ENCODE measurements at regions not wholly inside any gene's neighbourhood (a gene's known extent, or its start where the extent isn't known, plus 50 kb on each side); places are given as distances from the start of the nearest gene placed in this dataset.

- no peaks in the 10 kb centered on the region for H3K36me3 ChIP-seq (ENCODE audit: control insufficient read depth, insufficient read depth, low read length)
- H3K4me3 ChIP-seq (ENCODE audit: insufficient read depth, low read depth, low read length): no peak overlapping the region
- 96 to 98% methylated on average over 17 of the region's 17 CpGs for WGBS, 2 experiments
- no peaks in the 10 kb centered on the region for H3K9me3 ChIP-seq (ENCODE audit: control insufficient read depth, low read length)
- no peaks in the 10 kb centered on the region for H3K27me3 ChIP-seq (ENCODE audit: control insufficient read depth, insufficient read depth, low read length, poor library complexity, severe bottlenecking)
- no peaks in the 10 kb centered on the region for H3K4me1 ChIP-seq (ENCODE audit: control insufficient read depth, insufficient read depth, low read length)
- H3K27ac ChIP-seq (ENCODE audit: insufficient read depth, low read depth, low read length, poor library complexity, severe bottlenecking): no peak overlapping the region
These were observed 221.2 kb upstream of the ATP6AP2 start for GRCh38 chrX:40359593-40359992.

- H3K4me1 ChIP-seq (ENCODE audit: control insufficient read depth, insufficient read depth, low read length): no peaks in the 10 kb centered on the region
- H3K9me3 ChIP-seq (ENCODE audit: control insufficient read depth, low read length): no peaks in the 10 kb centered on the region
- H3K27ac ChIP-seq (ENCODE audit: insufficient read depth, low read depth, low read length, poor library complexity, severe bottlenecking): no peak overlapping the region
- no peaks in the 10 kb centered on the region for H3K27me3 ChIP-seq (ENCODE audit: control insufficient read depth, insufficient read depth, low read length, poor library complexity, severe bottlenecking)
- WGBS, 2 experiments: 93 to 95% methylated on average over 13 to 15 of the region's 15 CpGs
- H3K4me3 ChIP-seq (ENCODE audit: insufficient read depth, low read depth, low read length): no peak overlapping the region
- no peaks in the 10 kb centered on the region for H3K36me3 ChIP-seq (ENCODE audit: control insufficient read depth, insufficient read depth, low read length)
These were observed 221.8 kb upstream of the ATP6AP2 start for GRCh38 chrX:40358994-40359393.

GRCh38 chrX:40349251-40349650 lies 231.5 kb upstream of the ATP6AP2 start:
- H3K4me3 ChIP-seq (ENCODE audit: insufficient read depth, low read depth, low read length): no peak overlapping the region
- no peaks in the 10 kb centered on the region for H3K9me3 ChIP-seq (ENCODE audit: control insufficient read depth, low read length)
- no peaks in the 10 kb centered on the region for H3K27me3 ChIP-seq (ENCODE audit: control insufficient read depth, insufficient read depth, low read length, poor library complexity, severe bottlenecking)
- H3K4me1 ChIP-seq (ENCODE audit: control insufficient read depth, insufficient read depth, low read length): no peaks in the 10 kb centered on the region
- no peak overlapping the region for H3K27ac ChIP-seq (ENCODE audit: insufficient read depth, low read depth, low read length, poor library complexity, severe bottlenecking)
- H3K36me3 ChIP-seq (ENCODE audit: control insufficient read depth, insufficient read depth, low read length): no peaks in the 10 kb centered on the region
- WGBS, 2 experiments: 83 to 94% methylated on average over 1 of the region's 2 CpGs

GRCh38 chrX:40346379-40346778 lies 234.4 kb upstream of the ATP6AP2 start:
- Histone ChIP-seq H3K27me3 (ENCODE audit: control insufficient read depth, insufficient read depth, low read length, poor library complexity, severe bottlenecking) (no peaks in the 10 kb centered on the region), H3K9me3 (ENCODE audit: control insufficient read depth, low read length) (no peaks in the 10 kb centered on the region), H3K36me3 (ENCODE audit: control insufficient read depth, insufficient read depth, low read length) (no peaks in the 10 kb centered on the region), H3K27ac (ENCODE audit: insufficient read depth, low read depth, low read length, poor library complexity, severe bottlenecking) (no peak overlapping the region), H3K4me3 (ENCODE audit: insufficient read depth, low read depth, low read length) (no peak overlapping the region), H3K4me1 (ENCODE audit: control insufficient read depth, insufficient read depth, low read length) (no peaks in the 10 kb centered on the region)
- 88 to 100% methylated on average over 1 of the region's 1 CpG for WGBS, 2 experiments

- no peak overlapping the region for H3K27ac ChIP-seq (ENCODE audit: insufficient read depth, low read depth, low read length, poor library complexity, severe bottlenecking)
- no peaks in the 10 kb centered on the region for H3K36me3 ChIP-seq (ENCODE audit: control insufficient read depth, insufficient read depth, low read length)
- no peaks in the 10 kb centered on the region for H3K27me3 ChIP-seq (ENCODE audit: control insufficient read depth, insufficient read depth, low read length, poor library complexity, severe bottlenecking)
- 95 to 97% methylated on average over 12 of the region's 12 CpGs for WGBS, 2 experiments
- no peaks in the 10 kb centered on the region for H3K4me1 ChIP-seq (ENCODE audit: control insufficient read depth, insufficient read depth, low read length)
- no peaks in the 10 kb centered on the region for H3K9me3 ChIP-seq (ENCODE audit: control insufficient read depth, low read length)
- H3K4me3 ChIP-seq (ENCODE audit: insufficient read depth, low read depth, low read length): no peak overlapping the region
These were observed 237.5 kb upstream of the ATP6AP2 start for GRCh38 chrX:40343319-40343718.

- Histone ChIP-seq H3K4me1 (ENCODE audit: control insufficient read depth, insufficient read depth, low read length) (no peaks in the 10 kb centered on the region), H3K4me3 (ENCODE audit: insufficient read depth, low read depth, low read length) (no peak overlapping the region), H3K27me3 (ENCODE audit: control insufficient read depth, insufficient read depth, low read length, poor library complexity, severe bottlenecking) (no peaks in the 10 kb centered on the region), H3K27ac (ENCODE audit: insufficient read depth, low read depth, low read length, poor library complexity, severe bottlenecking) (no peak overlapping the region), H3K36me3 (ENCODE audit: control insufficient read depth, insufficient read depth, low read length) (no peaks in the 10 kb centered on the region), H3K9me3 (ENCODE audit: control insufficient read depth, low read length) (no peaks in the 10 kb centered on the region)
- 73 to 90% methylated on average over 1 of the region's 1 CpG for WGBS, 2 experiments
These were observed 240.7 kb upstream of the ATP6AP2 start for GRCh38 chrX:40340116-40340515.

- no peaks in the 10 kb centered on the region for H3K27me3 ChIP-seq (ENCODE audit: control insufficient read depth, insufficient read depth, low read length, poor library complexity, severe bottlenecking)
- no peaks in the 10 kb centered on the region for H3K9me3 ChIP-seq (ENCODE audit: control insufficient read depth, low read length)
- H3K4me3 ChIP-seq (ENCODE audit: insufficient read depth, low read depth, low read length): no peak overlapping the region
- H3K36me3 ChIP-seq (ENCODE audit: control insufficient read depth, insufficient read depth, low read length): no peaks in the 10 kb centered on the region
- 82 to 100% methylated on average over 2 to 3 of the region's 3 CpGs for WGBS, 2 experiments
- no peaks in the 10 kb centered on the region for H3K4me1 ChIP-seq (ENCODE audit: control insufficient read depth, insufficient read depth, low read length)
- H3K27ac ChIP-seq (ENCODE audit: insufficient read depth, low read depth, low read length, poor library complexity, severe bottlenecking): no peak overlapping the region
These were observed 235.6 kb upstream of the BCOR start for GRCh38 chrX:40333344-40333743.

- no peak overlapping the region for H3K27ac ChIP-seq (ENCODE audit: insufficient read depth, low read depth, low read length, poor library complexity, severe bottlenecking)
- no peak overlapping the region for H3K4me3 ChIP-seq (ENCODE audit: insufficient read depth, low read depth, low read length)
- H3K27me3 ChIP-seq (ENCODE audit: control insufficient read depth, insufficient read depth, low read length, poor library complexity, severe bottlenecking): no peaks in the 10 kb centered on the region
- H3K4me1 ChIP-seq (ENCODE audit: control insufficient read depth, insufficient read depth, low read length): no peaks in the 10 kb centered on the region
- 91 to 94% methylated on average over 2 of the region's 5 CpGs for WGBS, 2 experiments
- H3K9me3 ChIP-seq (ENCODE audit: control insufficient read depth, low read length): no peaks in the 10 kb centered on the region
- no peaks in the 10 kb centered on the region for H3K36me3 ChIP-seq (ENCODE audit: control insufficient read depth, insufficient read depth, low read length)
These were observed 234.0 kb upstream of the BCOR start for GRCh38 chrX:40331762-40332161.

GRCh38 chrX:40331353-40331752 lies 233.6 kb upstream of the BCOR start:
- H3K4me3 ChIP-seq (ENCODE audit: insufficient read depth, low read depth, low read length): no peak overlapping the region
- H3K27ac ChIP-seq (ENCODE audit: insufficient read depth, low read depth, low read length, poor library complexity, severe bottlenecking): no peak overlapping the region
- H3K4me1 ChIP-seq (ENCODE audit: control insufficient read depth, insufficient read depth, low read length): no peaks in the 10 kb centered on the region
- 92 to 98% methylated on average over 4 to 5 of the region's 5 CpGs for WGBS, 2 experiments
- no peaks in the 10 kb centered on the region for H3K36me3 ChIP-seq (ENCODE audit: control insufficient read depth, insufficient read depth, low read length)
- H3K9me3 ChIP-seq (ENCODE audit: control insufficient read depth, low read length): no peaks in the 10 kb centered on the region
- no peaks in the 10 kb centered on the region for H3K27me3 ChIP-seq (ENCODE audit: control insufficient read depth, insufficient read depth, low read length, poor library complexity, severe bottlenecking)

- Histone ChIP-seq H3K36me3 (ENCODE audit: control insufficient read depth, insufficient read depth, low read length) (no peaks in the 10 kb centered on the region), H3K27me3 (ENCODE audit: control insufficient read depth, insufficient read depth, low read length, poor library complexity, severe bottlenecking) (no peaks in the 10 kb centered on the region), H3K4me1 (ENCODE audit: control insufficient read depth, insufficient read depth, low read length) (no peaks in the 10 kb centered on the region), H3K9me3 (ENCODE audit: control insufficient read depth, low read length) (no peaks in the 10 kb centered on the region), H3K4me3 (ENCODE audit: insufficient read depth, low read depth, low read length) (no peak overlapping the region), H3K27ac (ENCODE audit: insufficient read depth, low read depth, low read length, poor library complexity, severe bottlenecking) (no peak overlapping the region)
- WGBS, 2 experiments: 90 to 96% methylated on average over 2 of the region's 2 CpGs
These were observed 231.9 kb upstream of the BCOR start for GRCh38 chrX:40329616-40330015.

- H3K27me3 ChIP-seq (ENCODE audit: control insufficient read depth, insufficient read depth, low read length, poor library complexity, severe bottlenecking): no peaks in the 10 kb centered on the region
- WGBS, 2 experiments: 69 to 100% methylated on average over 1 of the region's 1 CpG
- H3K4me1 ChIP-seq (ENCODE audit: control insufficient read depth, insufficient read depth, low read length): no peaks in the 10 kb centered on the region
- H3K9me3 ChIP-seq (ENCODE audit: control insufficient read depth, low read length): no peaks in the 10 kb centered on the region
- no peak overlapping the region for H3K4me3 ChIP-seq (ENCODE audit: insufficient read depth, low read depth, low read length)
- H3K36me3 ChIP-seq (ENCODE audit: control insufficient read depth, insufficient read depth, low read length): no peaks in the 10 kb centered on the region
- H3K27ac ChIP-seq (ENCODE audit: insufficient read depth, low read depth, low read length, poor library complexity, severe bottlenecking): no peak overlapping the region
These were observed 229.3 kb upstream of the BCOR start for GRCh38 chrX:40327085-40327484.
